Stimulated activated CD8-positive, alpha-beta memory T cell treated with anti-CD3 and anti-CD28 coated beads, Interleukin-15, amount 100 ng/mL, for 24 hours (primary cell): ENCODE measurements at regions not wholly inside any gene's neighbourhood (a gene's known extent, or its start where the extent isn't known, plus 50 kb on each side); places are given as distances from the start of the nearest gene placed in this dataset.
"Not testable (repeated sequence)": the region's sequence is repeated elsewhere in the genome, so short reads cannot be mapped to it uniquely, and the experiment has no call there.

Experiments
- DNase-seq: peaks from one replicate; pipeline ENCODE4 v3.0.0-alpha.2; 2020; ENCODE audit warnings: low read depth

GRCh38 chr18:39359636-39360035, 1794.0 kb upstream of the CELF4 start:
- no peak for DNase-seq

GRCh38 chr18:39350945-39351344, 1785.3 kb upstream of the CELF4 start:
- no peak for DNase-seq

- DNase-seq, result no peak
These were observed 1784.2 kb upstream of the CELF4 start for GRCh38 chr18:39349801-39350200.

GRCh38 chr18:39348757-39349156, 1783.2 kb upstream of the CELF4 start:
- no peak for DNase-seq

GRCh38 chr18:39347701-39348100, 1782.1 kb upstream of the CELF4 start:
- no peak for DNase-seq

- DNase-seq, result no peak
These were observed 1781.3 kb upstream of the CELF4 start for GRCh38 chr18:39346916-39347315.

- DNase-seq, result no peak
These were observed 1779.7 kb upstream of the CELF4 start for GRCh38 chr18:39345321-39345720.

GRCh38 chr18:39344487-39344886, 1778.9 kb upstream of the CELF4 start:
- DNase-seq, result no peak

- DNase-seq, result no peak
These were observed 1775.5 kb upstream of the CELF4 start for GRCh38 chr18:39341129-39341528.

- DNase-seq, result no peak
These were observed 1774.8 kb upstream of the CELF4 start for GRCh38 chr18:39340418-39340817.

- no peak for DNase-seq
These were observed 1764.1 kb upstream of the CELF4 start for GRCh38 chr18:39329496-39330275.

GRCh38 chr18:39326772-39327171, 1761.2 kb upstream of the CELF4 start:
- DNase-seq, result no peak

- no peak for DNase-seq
These were observed 1760.4 kb upstream of the CELF4 start for GRCh38 chr18:39325973-39326372.

GRCh38 chr18:39319141-39319540, 1753.5 kb upstream of the CELF4 start:
- no peak for DNase-seq

GRCh38 chr18:39318462-39318861, 1752.9 kb upstream of the CELF4 start:
- DNase-seq, result no peak

- DNase-seq, result no peak
These were observed 1752.4 kb upstream of the CELF4 start for GRCh38 chr18:39318008-39318407.

GRCh38 chr18:39314595-39314994, 1749.0 kb upstream of the CELF4 start:
- no peak for DNase-seq

- DNase-seq, result no peak
These were observed 1748.4 kb upstream of the CELF4 start for GRCh38 chr18:39313992-39314391.

- no peak for DNase-seq
These were observed 1745.6 kb upstream of the CELF4 start for GRCh38 chr18:39311111-39311712.

GRCh38 chr18:39308931-39309521, 1743.4 kb upstream of the CELF4 start:
- not testable (repeated sequence) for DNase-seq

GRCh38 chr18:39305766-39306165, 1740.2 kb upstream of the CELF4 start:
- DNase-seq, result no peak

- no peak for DNase-seq
These were observed 1736.9 kb upstream of the CELF4 start for GRCh38 chr18:39302481-39302880.

GRCh38 chr18:39299152-39299551, 1733.6 kb upstream of the CELF4 start:
- no peak for DNase-seq
